Activated T-cell treated with anti-CD3 and anti-CD28 coated beads, Interleukin-2, amount 50 U/mL, for 1 hour (primary cell): ENCODE measurements at regions not wholly inside any gene's neighbourhood (a gene's known extent, or its start where the extent isn't known, plus 50 kb on each side); places are given as distances from the start of the nearest gene placed in this dataset.
"Not testable (repeated sequence)": the region's sequence is repeated elsewhere in the genome, so short reads cannot be mapped to it uniquely, and the experiment has no call there.

ENCODE experiments used
- DNase-seq: peaks from one replicate; pipeline ENCODE4 v3.0.0-alpha.2; 2020

GRCh38 chr12:111247083-111247783 lies 121.7 kb downstream of the PHETA1 start:
- DNase-seq: no peak

- no peak for DNase-seq
Measured at GRCh38 chr12:111246477-111247011, 122.4 kb downstream of the PHETA1 start.

GRCh38 chr12:111245701-111246476 lies 123.0 kb downstream of the PHETA1 start:
- DNase-seq: no peak

GRCh38 chr12:111244673-111245072 lies 124.2 kb downstream of the PHETA1 start:
- no peak for DNase-seq

- not testable (repeated sequence) for DNase-seq
Measured at GRCh38 chr12:111242817-111243216, 126.1 kb downstream of the PHETA1 start.

DNA sequence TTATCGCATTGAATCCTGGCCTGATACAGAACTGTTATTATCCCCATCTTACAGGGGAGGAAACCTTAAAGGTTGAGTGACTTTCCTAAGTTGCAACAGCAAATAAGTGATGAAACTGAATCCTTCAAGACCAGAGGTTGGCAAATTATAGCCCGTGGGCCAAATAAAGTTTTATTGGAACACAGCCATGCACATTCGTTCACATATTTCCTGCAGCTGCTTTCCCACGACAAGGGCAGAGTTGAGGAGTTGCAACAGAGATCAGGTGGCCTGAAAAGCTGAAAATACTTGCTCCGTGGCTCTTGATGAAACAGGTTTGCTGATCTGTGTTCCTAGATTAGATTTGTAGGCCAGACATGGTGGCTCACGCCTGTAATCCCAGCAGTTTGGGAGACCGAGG lies 126.7 kb downstream of the PHETA1 start:
- DNase-seq: no peak

DNA sequence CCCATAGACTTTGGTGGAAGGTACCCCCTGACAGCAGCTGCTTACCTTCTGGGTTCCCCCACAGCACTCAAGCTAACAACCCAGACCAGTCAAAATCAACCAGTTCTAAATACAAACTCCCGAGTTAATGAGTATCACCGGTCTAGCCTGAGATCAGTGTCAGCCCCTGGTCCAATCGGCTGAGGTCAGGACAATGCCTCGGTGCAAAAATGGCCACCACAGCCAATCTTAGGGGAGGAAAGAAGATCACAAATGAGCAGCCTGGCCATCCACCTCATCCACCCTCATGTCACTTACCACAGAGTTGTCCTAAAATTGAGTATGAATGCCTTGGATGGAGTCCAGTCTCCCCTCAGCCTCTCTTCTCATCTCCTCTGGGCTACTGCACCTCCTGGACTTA lies 128.5 kb downstream of the PHETA1 start:
- no peak for DNase-seq

DNA sequence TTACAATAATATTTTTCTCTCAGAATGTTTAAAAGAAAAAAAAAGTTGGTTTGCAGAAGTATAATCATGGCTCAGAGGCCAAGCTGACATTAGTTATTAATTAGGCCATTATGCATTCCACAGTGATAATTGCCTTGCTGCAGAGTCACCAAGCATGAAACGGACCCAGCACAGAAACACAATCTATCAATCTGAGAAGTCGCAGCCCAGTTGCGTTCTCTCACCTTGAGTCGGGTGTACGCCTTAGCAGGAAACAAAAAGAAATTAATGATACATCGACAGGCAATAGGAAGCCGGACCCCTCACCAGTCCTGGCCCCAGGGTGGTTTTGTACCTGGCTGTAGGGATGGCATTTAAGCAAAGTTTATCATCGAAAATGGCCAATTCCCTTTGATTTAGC lies 129.7 kb downstream of the PHETA1 start:
- DNase-seq: no peak

DNA sequence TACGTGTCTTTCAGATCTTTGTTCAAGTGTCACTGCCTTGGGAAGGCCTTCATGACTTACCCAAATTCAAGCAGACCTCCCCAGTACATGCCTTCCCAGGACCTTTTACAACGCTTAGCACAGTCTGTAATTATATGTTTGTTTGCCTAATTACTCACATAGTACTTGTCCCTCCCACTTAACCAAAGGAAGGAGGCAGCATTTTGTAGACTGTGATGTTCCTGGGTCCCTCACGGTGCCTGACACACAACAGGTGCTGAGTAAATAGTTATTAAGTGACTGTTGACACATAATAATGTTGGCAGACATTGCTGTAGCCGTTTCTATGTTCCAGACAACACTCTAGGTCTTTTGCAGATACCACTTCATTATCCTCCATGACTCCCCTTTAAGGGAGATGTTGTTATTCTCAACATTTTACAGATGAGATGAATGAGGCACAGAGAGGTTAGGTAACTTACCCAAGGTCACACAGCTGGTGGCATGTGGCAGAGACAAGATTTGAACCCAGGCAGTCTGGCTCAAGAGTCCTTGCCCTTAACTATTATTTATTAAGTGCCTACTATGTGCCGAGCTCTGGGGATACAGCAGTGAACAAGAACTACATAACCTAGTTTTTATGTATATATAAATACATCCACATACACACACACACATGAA lies 130.7 kb downstream of the PHETA1 start:
- DNase-seq: no peak

DNA sequence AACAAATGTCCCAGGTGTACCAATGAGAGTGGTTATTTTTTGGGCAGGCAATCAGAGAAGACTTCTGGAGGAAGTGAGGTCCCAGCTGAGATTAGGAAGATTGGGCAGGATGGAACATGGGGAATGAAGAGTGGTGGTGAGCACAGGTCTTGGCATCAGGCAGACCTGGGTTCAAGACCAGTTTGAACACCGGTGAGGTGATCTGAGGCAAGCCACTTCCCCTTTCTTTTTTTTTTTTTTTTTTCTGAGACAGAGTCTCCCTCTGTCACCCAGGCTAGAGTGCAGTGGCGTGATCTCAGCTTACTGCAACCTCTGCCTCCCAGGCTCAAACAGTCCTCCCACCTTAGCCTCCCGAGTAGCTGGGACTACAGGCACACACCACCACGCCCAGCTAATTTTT lies 134.4 kb downstream of the PHETA1 start:
- DNase-seq: not testable (repeated sequence)

- no peak for DNase-seq
Measured at GRCh38 chr12:111233786-111234185, 135.1 kb downstream of the PHETA1 start.

DNA sequence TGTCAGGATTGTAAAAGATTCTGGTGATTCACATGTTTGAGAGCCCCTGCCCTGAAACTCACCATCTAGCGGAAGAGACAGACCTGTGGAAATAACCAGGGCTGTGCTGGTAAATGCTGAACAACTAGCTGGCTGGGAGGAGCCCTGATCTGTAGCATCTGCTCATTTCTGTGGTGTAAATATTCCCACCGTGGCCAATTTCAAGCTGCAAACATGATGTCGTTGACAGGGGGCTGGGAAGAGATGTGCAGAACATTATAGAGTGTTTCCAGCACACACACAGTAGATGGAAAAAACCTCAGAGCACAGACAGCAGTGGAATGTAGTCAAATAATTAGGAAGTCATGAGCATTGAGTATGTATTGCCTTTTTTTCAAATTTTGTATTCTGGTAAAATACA lies 138.2 kb downstream of the PHETA1 start:
- DNase-seq: no peak

- DNase-seq: no peak
Measured at GRCh38 chr12:111228916-111229666, 139.8 kb downstream of the PHETA1 start.

- no peak for DNase-seq
Measured at GRCh38 chr12:111227476-111228420, 141.1 kb downstream of the PHETA1 start.

GRCh38 chr12:111226680-111227079 lies 142.2 kb downstream of the PHETA1 start:
- no peak for DNase-seq

GRCh38 chr12:111225307-111225706 lies 143.6 kb downstream of the PHETA1 start:
- no peak for DNase-seq

DNA sequence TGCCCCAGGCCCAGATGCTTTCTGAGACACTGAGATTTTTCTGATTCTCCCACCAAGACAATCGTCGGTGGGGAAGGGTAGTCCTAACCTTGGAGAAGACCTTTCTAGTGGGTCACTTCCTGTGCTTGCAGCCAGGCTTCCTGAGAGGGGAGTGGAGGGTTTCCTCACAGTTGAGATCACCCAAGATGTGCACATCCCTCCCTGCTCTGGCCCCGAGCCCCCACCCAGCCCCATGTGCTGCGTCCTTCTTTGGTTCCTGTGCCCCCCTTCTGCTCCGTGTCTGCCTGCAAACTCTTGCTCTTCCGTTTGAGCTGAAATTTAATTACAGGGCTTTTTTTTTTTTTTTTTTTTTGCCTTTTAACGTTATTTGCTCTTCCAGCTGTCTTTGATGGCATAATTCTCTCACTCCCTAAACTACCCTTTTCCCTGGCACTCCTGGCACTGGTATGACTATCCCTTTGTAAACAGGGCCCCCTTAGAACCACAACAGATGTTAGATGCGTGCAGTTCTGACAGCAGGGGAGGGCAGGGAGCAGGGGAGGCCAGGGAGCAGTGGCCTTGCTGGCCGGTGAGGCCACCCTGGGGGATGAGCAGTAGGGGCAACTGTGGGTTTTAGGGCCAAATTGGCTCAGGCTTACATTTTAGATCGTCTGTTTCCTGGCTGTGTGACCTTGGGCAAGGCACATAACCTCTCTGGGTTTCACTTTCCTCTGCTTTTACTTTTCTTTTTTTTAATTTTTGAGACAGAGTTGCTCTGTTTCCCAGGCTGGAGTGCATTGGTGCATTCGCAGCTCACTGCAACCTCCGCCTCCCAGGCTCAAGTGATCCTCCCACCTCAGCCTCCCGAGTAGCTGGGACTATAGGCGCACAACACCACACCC lies 144.5 kb downstream of the PHETA1 start:
- no peak for DNase-seq

DNA sequence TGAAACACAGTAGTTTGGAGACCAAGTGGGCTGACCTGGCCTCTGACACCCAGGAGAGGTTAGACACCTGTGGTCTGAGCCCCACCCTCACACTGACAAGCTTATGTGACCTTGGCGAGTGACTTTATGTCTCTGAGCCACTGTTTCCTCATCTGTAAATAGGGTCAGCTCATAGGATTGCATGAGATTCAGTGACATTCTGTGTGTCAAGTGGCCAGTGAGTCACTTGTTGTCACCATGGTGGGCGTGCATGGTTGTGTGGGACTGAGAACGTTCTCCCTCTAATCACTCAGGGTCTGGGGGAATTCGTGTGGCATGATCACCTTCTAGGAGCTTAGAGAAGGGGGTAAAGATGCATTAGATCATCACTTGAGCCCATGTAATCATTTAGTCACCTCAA lies 146.4 kb downstream of the PHETA1 start:
- no peak for DNase-seq

DNA sequence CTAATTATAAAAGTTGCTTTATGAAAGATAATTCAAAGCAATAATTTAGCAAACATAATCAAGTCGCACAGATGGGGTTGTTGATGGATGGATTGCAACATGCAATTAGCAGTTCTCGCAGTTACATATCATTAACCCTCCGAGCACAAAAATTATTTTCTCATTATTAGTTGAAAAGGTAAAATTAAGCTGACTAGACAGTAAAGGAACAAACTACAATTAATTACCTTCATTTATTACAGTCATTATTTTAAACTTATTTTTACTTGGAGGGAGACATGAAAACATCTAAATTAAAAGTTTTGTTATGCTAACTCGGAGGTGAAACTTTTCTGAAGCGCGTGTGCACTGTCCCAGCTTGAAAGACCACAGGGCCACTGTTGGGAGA lies 146.9 kb downstream of the PHETA1 start:
- no peak for DNase-seq
